GOT3 (cell line): ENCODE measurements at regions not wholly inside any gene's neighbourhood (a gene's known extent, or its start where the extent isn't known, plus 50 kb on each side); places are given as distances from the start of the nearest gene placed in this dataset.
"Not testable (repeated sequence)": the region's sequence is repeated elsewhere in the genome, so short reads cannot be mapped to it uniquely, and the experiment has no call there.

Experiments
- DNase-seq: peaks from one replicate; lab custom pipeline; 2025; ENCODE audit warnings: mixed read lengths; lab: John Stamatoyannopoulos, UW

GRCh38 chr4:72938516-72938915, 131.0 kb downstream of the COX18 start:
- no peak for DNase-seq

GRCh38 chr4:72935462-72935861, 134.1 kb downstream of the COX18 start:
- no peak for DNase-seq

DNA sequence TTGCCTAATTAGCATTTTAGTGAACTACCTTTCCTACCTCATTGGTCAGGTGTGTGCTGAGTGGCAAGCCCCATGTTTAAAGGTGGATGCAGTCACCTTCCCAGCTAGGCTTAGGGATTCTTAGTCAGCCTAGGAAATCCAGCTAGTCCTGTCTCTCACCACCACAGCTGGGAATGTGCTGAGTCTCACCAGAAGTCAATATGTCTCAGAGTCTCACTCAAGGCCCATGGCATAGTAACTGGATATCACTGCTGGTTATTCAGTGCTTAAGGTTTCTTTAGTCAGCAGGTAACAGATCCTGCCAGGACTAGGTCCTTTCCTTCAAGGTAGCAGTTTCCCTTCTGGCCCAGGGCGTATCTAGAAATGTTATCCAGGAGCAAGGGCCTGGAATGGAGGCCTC, 136.5 kb downstream of the COX18 start:
- no peak for DNase-seq

DNA sequence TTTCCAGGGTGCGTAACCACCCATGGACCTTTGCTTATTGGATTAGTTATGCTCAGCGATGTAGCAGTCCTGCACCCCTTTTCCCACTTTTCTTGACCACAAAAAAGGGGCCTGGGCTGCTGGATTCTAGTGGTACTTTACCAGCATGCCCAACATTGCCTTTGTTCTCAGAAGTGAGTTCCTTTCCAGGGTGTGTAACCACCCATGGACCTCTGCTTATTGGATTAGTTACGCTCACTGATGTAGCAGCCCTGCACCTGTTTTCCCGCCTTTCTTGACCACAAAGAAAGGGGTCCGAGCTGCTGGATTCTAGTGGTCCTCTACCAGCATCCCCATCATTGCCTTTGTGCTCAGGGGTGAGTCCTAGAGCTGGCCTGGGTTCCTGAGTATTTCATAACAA, 138.2 kb downstream of the COX18 start:
- DNase-seq, result no peak

- not testable (repeated sequence) for DNase-seq
These were observed 139.8 kb downstream of the COX18 start for GRCh38 chr4:72929596-72930274.

- DNase-seq, result no peak
These were observed 144.7 kb downstream of the COX18 start for GRCh38 chr4:72924814-72925213.

GRCh38 chr4:72919937-72920336, 149.6 kb downstream of the COX18 start:
- no peak for DNase-seq

GRCh38 chr4:72919464-72919863, 150.1 kb downstream of the COX18 start:
- no peak for DNase-seq

DNA sequence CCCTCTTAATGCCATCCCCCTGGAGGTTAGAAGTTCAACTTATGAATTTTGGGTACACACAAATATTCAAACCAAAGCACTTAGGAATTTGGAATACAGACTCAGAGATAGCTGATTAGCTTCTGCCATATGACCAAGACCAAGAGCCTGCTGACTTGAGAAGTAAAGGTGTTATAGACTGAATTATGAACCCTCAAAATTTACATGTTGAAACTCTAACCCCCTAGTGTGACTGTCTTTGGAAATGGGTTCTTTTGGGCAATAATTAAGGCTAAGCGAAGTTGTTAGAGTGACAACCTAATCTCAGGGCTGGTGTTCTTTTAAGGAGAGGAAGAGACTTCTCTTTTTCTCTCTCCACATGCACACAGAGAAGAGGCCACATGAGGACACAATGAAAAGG, 151.2 kb downstream of the COX18 start:
- DNase-seq, result no peak

- DNase-seq, result no peak
These were observed 158.2 kb downstream of the COX18 start for GRCh38 chr4:72911316-72911715.

DNA sequence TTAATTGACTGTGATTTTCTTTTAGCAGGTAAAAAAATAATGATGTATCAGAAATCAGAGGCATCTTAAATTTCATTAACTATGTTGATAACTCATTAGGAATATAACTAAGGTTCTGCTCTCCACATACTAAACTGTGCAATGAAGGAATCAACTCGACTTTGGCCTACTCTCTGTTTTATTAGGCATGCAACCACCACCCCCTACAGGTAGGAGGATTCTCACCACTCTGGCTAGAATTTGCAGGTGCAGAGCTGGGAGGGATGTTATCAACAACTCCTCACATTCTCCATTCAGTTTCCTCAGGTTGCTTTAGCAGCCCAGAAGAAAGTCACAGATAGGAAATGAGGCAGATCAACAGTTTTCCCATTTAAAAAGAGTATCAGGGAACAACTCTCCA, 160.1 kb downstream of the COX18 start:
- DNase-seq, result no peak

DNA sequence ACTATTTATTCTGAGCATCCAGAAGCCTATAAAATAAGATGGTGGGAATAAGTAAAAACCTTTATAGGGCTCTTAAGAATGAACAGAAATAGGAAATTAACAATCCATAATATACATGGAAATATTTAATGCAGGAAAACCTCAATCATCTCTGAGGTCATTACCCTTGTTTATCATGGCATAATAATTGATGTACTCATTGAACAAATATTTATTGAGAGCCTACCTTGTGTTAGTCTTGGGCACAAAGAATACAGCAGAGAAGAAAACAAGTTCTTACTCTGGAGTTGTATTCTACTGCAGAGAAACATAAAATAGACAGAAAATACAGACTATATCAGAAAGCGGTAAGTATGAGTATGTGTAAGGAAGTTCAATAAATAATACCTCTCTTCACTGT, 167.2 kb downstream of the COX18 start:
- DNase-seq, result no peak

GRCh38 chr4:72901553-72901952, 168.0 kb downstream of the COX18 start:
- no peak for DNase-seq

DNA sequence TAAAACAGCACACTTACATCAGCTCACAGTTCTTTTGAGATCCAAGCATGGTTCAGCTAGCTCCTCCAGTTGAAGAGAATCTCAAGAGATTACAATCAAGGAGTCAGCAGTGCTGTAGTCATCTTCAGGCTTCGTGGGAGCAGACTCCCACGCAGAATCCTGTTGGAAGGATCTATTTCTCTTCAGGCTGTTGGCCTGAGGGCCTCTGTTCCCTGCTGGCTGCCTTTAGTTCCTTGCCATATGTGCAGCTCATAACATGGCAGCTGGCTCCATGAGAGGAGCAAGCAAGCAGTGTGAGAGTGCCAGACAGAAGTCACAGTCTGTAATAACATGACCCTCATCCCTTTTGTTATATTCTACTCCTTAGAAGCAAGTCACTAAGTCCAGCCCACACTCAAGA, 168.6 kb downstream of the COX18 start:
- DNase-seq, result no peak

DNA sequence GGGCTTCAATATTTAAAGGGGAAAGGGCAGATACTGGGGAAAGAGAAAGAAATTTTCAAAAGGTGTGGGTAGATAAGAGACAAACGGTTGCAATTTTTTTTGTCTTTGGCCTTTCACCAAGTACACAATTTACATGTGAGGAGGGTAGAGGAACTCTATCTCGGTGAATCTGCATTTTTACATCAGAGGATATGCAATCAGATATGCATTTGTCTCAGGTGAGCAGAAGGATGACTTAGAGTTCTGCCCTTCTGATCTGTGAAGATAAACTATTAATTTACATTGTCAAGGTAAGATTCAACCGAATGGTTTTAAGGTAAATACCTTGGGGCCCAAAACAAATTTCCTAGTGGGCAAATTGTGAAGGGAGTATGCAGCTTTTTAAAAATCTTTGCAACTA, 169.9 kb downstream of the COX18 start:
- DNase-seq, result no peak

DNA sequence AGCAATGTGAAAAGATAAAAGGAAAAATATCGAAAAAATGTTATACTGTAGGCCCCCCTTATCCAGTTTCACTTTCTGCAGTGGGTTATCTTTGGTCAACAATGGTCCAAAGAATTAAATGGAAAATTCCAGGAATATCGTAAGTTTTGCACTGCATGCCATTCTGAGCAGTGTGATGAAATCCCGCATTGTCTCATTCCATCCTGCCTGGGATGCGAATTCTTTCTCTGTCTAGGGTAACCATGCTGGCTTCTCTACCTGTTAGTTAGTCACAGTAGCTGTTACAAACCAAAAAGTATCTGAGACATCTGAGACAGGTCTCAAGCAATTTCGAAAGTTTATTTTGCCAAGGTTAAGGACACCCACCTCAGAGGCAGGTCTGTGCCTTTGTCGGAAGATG, 170.3 kb downstream of the COX18 start:
- no peak for DNase-seq

GRCh38 chr4:72896515-72896914, 173.0 kb downstream of the COX18 start:
- no peak for DNase-seq

DNA sequence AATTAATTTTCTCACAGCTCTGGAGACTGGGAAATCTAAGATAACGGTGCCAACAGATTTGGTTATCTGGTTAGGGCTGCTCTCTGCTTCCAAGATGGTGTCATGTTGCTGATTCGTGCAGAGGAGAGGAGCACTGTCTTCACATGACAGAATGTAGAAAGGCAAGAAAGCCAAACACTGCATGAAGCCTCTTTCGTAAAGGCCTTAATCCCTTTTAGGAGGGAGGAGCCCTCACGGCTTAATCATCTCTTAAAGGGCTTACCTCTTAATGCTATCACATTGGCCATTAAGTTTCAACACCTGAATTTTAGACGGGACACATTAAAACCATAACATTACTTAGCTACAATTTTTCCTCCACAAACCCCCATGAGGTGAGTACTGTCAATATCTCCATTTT, 174.1 kb downstream of the COX18 start:
- DNase-seq, result no peak

GRCh38 chr4:72893354-72894066, 176.0 kb downstream of the COX18 start:
- DNase-seq, result no peak

DNA sequence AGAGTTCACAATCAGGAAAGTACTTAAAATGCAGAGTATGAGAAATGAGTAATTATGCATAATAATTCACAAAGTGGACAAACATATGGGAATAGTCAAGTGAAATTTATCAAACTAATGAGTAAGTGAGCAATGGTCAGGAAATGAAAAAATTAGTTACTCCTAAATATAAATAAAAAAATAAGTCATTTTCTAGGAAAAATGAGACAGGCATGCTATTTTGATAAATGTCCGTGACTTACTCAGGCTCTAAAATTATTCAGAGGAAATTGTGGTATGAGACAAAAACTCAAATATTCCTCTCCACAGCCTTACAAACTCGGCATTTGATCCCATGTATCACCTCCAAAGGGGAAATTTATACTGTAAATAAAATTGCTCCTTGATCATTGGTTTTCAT, 181.2 kb downstream of the COX18 start:
- DNase-seq, result no peak

- DNase-seq, result no peak
These were observed 182.4 kb downstream of the COX18 start for GRCh38 chr4:72887152-72887551.

DNA sequence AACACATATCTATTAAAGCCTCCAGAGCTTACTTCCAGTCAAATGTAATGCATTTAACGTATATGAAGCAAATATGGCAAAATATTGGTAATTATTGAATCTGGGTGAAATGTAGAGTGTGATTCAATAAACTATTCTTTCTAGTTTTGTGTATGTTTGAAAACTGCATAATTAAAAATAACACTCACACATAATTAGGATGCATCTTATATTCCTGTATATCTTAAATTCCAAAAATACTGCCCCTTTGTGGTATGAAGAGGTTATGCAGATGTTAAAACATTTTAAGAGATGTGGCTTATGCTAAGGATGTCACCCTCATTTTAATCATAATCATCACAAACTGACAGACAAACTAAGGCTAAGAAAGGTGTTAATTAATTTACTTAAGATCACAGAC, 182.9 kb downstream of the COX18 start:
- DNase-seq, result no peak

DNA sequence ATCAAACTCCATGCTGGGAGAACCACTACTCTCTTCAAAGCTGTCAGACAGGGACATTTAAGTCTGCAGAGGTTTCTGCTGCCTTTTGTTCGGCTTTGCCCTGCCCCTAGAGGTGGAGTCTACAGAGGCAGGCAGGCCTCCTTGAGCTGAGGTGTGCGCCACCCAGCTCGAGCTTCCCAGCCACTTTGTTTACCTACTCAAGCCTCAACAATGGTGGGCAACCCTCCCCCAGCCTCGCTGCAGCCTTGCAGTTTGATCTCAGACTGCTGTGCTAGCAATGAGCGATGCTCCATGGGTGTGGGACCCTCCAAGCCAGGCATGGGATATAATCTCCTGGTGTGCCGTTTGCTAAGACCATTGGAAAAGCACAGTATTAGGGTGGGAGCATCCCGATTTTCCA, 185.3 kb downstream of the COX18 start:
- DNase-seq, result not testable (repeated sequence)

DNA sequence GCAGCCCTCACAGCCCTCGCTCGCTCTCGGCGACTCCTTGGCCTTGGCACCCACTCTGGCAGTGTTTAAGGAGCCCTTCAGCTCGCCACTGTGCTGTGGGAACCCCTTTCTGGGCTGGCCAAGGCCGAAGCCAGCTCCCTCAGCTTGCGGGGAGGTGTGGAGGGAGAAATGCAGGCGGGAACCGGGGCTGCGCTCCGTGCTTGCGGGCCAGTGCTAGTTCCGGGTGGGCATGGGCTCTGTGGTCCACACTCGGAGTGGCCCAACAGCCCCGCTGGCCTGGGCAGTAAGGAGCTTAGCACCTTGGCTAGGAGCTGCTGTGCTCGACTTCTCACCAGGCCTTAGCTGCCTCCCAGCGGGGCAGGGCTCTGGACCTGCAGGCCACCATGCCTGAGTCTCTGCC, 192.6 kb downstream of the COX18 start:
- no peak for DNase-seq
